Endothelial cell (in vitro differentiated cells): ENCODE measurements at regions not wholly inside any gene's neighbourhood (a gene's known extent, or its start where the extent isn't known, plus 50 kb on each side); places are given as distances from the start of the nearest gene placed in this dataset.

Experiments used
- DNase-seq: peaks from one replicate; pipeline ENCODE4 v3.0.0; 2021; ENCODE audit warnings: low spot score
- H3K27ac Mint-ChIP-seq: one replicate; pipeline ENCODE4 v1.8.0; 2021; ENCODE audit warnings: mixed read lengths, inconsistent platforms; ENCODE audit not compliant: unreplicated experiment
- H3K27me3 Mint-ChIP-seq: one replicate; pipeline ENCODE4 v1.8.0; 2021; ENCODE audit warnings: mild to moderate bottlenecking, moderate library complexity, mixed read lengths, inconsistent platforms; ENCODE audit not compliant: unreplicated experiment
- H3K36me3 Mint-ChIP-seq: one replicate; pipeline ENCODE4 v1.8.0; 2021; ENCODE audit warnings: mild to moderate bottlenecking, low read depth, mixed read lengths, inconsistent platforms; ENCODE audit not compliant: unreplicated experiment
- H3K4me1 Mint-ChIP-seq: one replicate; pipeline ENCODE4 v1.8.0; 2021; ENCODE audit warnings: mild to moderate bottlenecking, mixed read lengths, inconsistent platforms; ENCODE audit not compliant: unreplicated experiment
- H3K4me3 Mint-ChIP-seq: one replicate; pipeline ENCODE4 v1.8.0; 2021; ENCODE audit warnings: mild to moderate bottlenecking, mixed read lengths, inconsistent platforms; ENCODE audit not compliant: unreplicated experiment
- H3K9me3 Mint-ChIP-seq: one replicate; pipeline ENCODE4 v1.8.0; 2021; ENCODE audit warnings: mixed read lengths, inconsistent platforms; ENCODE audit not compliant: unreplicated experiment
- CTCF ChIP-seq: fragments of 200-600 bp; sonication (generic); IDR thresholded peaks from one replicate; pipeline ENCODE4 v1.5.0; 2021; ENCODE audit warnings: antibody characterized with exemption; ENCODE audit not compliant: unreplicated experiment

DNA sequence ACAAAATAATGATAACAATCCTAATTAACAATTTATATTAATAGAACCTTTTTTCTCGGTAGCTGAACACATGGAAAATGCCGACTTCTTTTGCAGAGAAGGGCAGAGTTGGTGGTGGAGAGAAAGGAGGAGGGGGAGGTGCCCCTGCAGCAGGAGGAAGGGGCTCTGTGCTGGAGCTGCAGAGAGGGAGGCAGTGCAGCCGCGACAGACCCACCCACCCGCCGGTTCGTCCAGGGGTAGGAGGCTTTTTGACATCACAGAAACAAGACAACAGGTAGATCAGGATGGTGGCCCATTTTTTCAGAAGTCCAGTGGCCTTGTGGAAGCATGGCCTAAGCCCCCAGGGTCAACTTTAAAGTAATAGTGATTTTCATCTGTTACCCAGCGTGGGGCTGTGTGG lies 321.1 kb upstream of the SALL3 start:
- TF ChIP-seq CTCF, result no peak
- peaks cover 49% of the 10 kb centered on the region for H3K9me3 Mint-ChIP-seq
- DNase-seq, result no peak
- H3K4me3 Mint-ChIP-seq, result no peak overlapping the region
- H3K36me3 Mint-ChIP-seq, result peaks cover 19% of the 10 kb centered on the region
- H3K4me1 Mint-ChIP-seq, result no peaks in the 10 kb centered on the region
- H3K27ac Mint-ChIP-seq, result no peak overlapping the region
- peaks cover 18% of the 10 kb centered on the region for H3K27me3 Mint-ChIP-seq

DNA sequence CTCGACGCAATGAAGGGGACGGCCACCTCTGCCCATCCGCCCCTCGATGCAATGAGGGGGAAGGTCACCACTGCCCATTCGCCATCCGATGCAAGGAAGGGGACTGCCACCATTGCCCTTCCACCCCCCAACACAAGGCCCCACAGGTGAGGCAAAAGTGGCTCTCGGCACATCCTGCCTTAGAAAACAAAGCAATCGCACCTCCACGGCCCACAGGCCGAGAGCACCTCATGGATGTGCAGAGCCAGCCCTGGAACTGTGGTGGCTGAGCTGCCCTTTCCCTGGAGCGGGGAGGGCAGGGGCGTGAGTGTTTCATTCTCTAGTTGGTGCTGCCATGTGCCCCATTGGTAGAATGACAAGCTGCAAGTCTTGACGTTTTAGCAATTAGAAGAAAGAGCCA lies 320.6 kb upstream of the SALL3 start:
- no peak overlapping the region for H3K27ac Mint-ChIP-seq
- H3K4me3 Mint-ChIP-seq, result no peak overlapping the region
- H3K36me3 Mint-ChIP-seq, result peaks cover 19% of the 10 kb centered on the region

GRCh38 chr18:78659748-78660147 lies 319.9 kb upstream of the SALL3 start:
- Mint-ChIP-seq H3K4me1 (no peaks in the 10 kb centered on the region), H3K27ac (no peak overlapping the region), H3K9me3 (peaks cover 50% of the 10 kb centered on the region), H3K36me3 (peaks cover 19% of the 10 kb centered on the region), H3K27me3 (peaks cover 18% of the 10 kb centered on the region), H3K4me3 (no peak overlapping the region)
- no peak for TF ChIP-seq CTCF
- DNase-seq, result no peak

More for the DNA sequence above, 320.6 kb upstream of the SALL3 start:
- Mint-ChIP-seq H3K4me1 (no peaks in the 10 kb centered on the region), H3K9me3 (peaks cover 50% of the 10 kb centered on the region), H3K27me3 (peaks cover 18% of the 10 kb centered on the region)
- DNase-seq, result no peak
- TF ChIP-seq CTCF, result no peak

DNA sequence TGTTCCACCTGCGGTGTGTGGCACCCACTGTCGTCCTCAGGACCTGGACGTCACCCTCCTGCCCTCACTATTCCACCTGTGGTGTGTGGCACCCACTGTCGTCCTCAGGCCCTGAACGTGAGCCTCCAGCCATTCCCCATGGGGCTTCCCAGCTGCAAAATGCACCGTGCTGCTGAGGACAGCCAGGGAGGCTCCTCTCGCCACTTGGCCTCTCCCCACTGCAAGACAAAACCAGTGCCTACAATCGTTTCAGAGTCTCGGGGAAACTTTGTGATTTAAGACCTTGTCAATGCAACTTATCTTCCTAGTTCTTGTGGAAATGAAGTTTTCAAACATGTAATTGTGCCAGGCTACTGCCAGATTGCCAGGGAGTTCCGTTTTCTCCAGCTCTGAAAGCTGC lies 319.3 kb upstream of the SALL3 start:
- Mint-ChIP-seq H3K9me3 (peaks cover 49% of the 10 kb centered on the region), H3K4me1 (no peaks in the 10 kb centered on the region), H3K27me3 (peaks cover 18% of the 10 kb centered on the region), H3K27ac (peak overlapping the region; percentile 8), H3K36me3 (peaks cover 19% of the 10 kb centered on the region), H3K4me3 (peak overlapping the region; percentile 78)
- TF ChIP-seq CTCF, result no peak
- DNase-seq, result no peak

GRCh38 chr18:78661316-78661715 lies 318.3 kb upstream of the SALL3 start:
- Mint-ChIP-seq H3K4me3 (no peak overlapping the region), H3K4me1 (no peaks in the 10 kb centered on the region), H3K36me3 (peaks cover 13% of the 10 kb centered on the region), H3K27me3 (peaks cover 18% of the 10 kb centered on the region), H3K27ac (no peak overlapping the region), H3K9me3 (peaks cover 45% of the 10 kb centered on the region)
- no peak for TF ChIP-seq CTCF
- DNase-seq, result no peak
